ENCODE measurements at regions not wholly inside any gene's neighbourhood (a gene's known extent, or its start where the extent isn't known, plus 50 kb on each side); places are given as distances from the start of the nearest gene placed in this dataset.

DNA sequence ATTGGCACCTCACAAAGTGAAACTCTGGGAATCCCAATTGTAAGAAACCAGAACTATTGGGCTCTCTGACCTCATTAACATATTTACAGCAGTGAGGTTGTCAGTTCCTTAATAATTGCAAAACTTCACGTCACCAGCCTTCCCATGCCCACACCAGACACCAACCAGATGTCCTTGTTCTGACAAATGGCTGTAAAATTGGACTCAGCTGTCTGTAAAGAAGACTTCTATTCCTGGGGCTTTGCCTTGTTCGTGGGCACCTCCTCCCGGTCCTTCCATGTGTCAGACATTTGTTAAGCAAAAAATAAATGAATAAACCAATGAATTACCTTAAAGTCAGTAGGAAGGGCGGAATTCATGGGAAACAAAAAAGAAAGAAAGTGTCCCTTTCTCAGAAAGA is 284.3 kb upstream of the CDH11 start:
- DNase-seq (no peak), ATAC-seq (no peak)
- Histone ChIP-seq H3K9me3 (no peaks in the 10 kb centered on the region), H3K4me1 (ENCODE audit: low read depth) (no peaks in the 10 kb centered on the region), H3K36me3 (ENCODE audit: low read depth) (no peaks in the 10 kb centered on the region), H3K4me3 (no peak overlapping the region)
- TF ChIP-seq CTCF (IDR thresholded peaks at IDR 0.05): no peak
- intact Hi-C loops (cut with DNase I, micrococcal nuclease): no loop called here

- Histone ChIP-seq H3K4me3 (no peak overlapping the region), H3K36me3 (ENCODE audit: low read depth) (no peaks in the 10 kb centered on the region), H3K9me3 (no peaks in the 10 kb centered on the region), H3K4me1 (ENCODE audit: low read depth) (no peaks in the 10 kb centered on the region)
- intact Hi-C loops (cut with DNase I, micrococcal nuclease): no loop called here
- DNase-seq (no peak), ATAC-seq (no peak)
- TF ChIP-seq CTCF (IDR thresholded peaks at IDR 0.05): no peak
Measured at GRCh38 chr16:65394281-65394680, 272.4 kb upstream of the CDH11 start.

GRCh38 chr16:65392806-65393565 is 271.1 kb upstream of the CDH11 start:
- ATAC-seq (no peak), DNase-seq (no peak)
- Histone ChIP-seq H3K4me3 (no peak overlapping the region), H3K36me3 (ENCODE audit: low read depth) (no peaks in the 10 kb centered on the region), H3K4me1 (ENCODE audit: low read depth) (no peaks in the 10 kb centered on the region), H3K9me3 (no peaks in the 10 kb centered on the region)
- intact Hi-C loops (cut with DNase I, micrococcal nuclease): no loop called here
- TF ChIP-seq CTCF (IDR thresholded peaks at IDR 0.05): no peak

DNA sequence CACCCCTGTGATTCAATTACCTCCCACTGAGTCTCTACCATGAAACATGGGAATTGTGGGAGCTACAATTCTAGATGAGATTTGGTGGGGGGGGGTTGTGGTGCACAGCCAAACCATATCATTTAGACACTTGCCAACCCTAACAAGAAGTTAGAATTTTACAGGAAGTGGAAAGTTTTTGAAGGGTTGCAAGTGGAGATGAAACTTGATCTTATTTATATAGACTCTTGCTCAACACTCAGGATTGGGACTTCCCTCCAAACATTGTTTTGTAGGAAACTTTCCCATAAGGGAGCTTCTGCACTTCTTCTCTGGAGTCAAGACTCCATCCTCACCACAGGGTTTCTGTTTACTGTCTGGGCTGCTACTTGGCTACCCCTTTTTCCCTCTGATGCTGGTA is 266.7 kb upstream of the CDH11 start:
- no peak for TF ChIP-seq CTCF (IDR thresholded peaks at IDR 0.05)
- no peaks in the 10 kb centered on the region for H3K9me3 ChIP-seq
- no peak overlapping the region for H3K4me3 ChIP-seq
- intact Hi-C loops (cut with DNase I, micrococcal nuclease): no loop called here
- no peaks in the 10 kb centered on the region for H3K4me1 ChIP-seq (ENCODE audit: low read depth)
- ATAC-seq: no peak
- no peaks in the 10 kb centered on the region for H3K36me3 ChIP-seq (ENCODE audit: low read depth)
- no peak for DNase-seq

- intact Hi-C loops (cut with DNase I, micrococcal nuclease): no loop called here
- DNase-seq (no peak), ATAC-seq (no peak)
- H3K4me3 ChIP-seq: no peak overlapping the region
- H3K36me3 ChIP-seq (ENCODE audit: low read depth): no peaks in the 10 kb centered on the region
- H3K4me1 ChIP-seq (ENCODE audit: low read depth): no peaks in the 10 kb centered on the region
- no peaks in the 10 kb centered on the region for H3K9me3 ChIP-seq
- no peak for TF ChIP-seq CTCF (IDR thresholded peaks at IDR 0.05)
Measured at GRCh38 chr16:65386672-65387071, 264.8 kb upstream of the CDH11 start.

DNA sequence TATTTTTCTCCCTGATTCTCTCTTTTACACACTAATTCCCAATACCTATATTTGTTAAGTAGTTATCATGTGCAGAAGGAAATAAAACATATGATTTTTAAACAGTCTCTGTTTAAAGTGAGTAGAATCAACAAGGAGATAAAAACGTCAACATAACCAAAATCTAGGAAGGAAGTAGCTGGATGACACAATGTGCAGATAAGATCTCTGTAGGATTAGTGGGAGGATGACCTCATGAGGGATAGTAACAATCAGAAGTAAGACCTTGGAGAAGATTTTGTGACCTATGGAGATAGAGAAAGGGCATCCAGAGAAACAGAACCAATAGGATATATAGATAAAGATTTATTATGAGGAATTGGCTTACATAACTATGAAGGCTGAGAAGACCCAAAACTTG is 262.6 kb upstream of the CDH11 start:
- H3K9me3 ChIP-seq: no peaks in the 10 kb centered on the region
- DNase-seq: no peak
- no peak for TF ChIP-seq CTCF (IDR thresholded peaks at IDR 0.05)
- intact Hi-C loops (cut with DNase I, micrococcal nuclease): no loop called here
- no peaks in the 10 kb centered on the region for H3K36me3 ChIP-seq (ENCODE audit: low read depth)
- no peaks in the 10 kb centered on the region for H3K4me1 ChIP-seq (ENCODE audit: low read depth)
- ATAC-seq: no peak
- no peak overlapping the region for H3K4me3 ChIP-seq
